Psoas muscle (tissue), 7 donors: ENCODE measurements at regions not wholly inside any gene's neighbourhood (a gene's known extent, or its start where the extent isn't known, plus 50 kb on each side); places are given as distances from the start of the nearest gene placed in this dataset.
"Not testable (repeated sequence)": the region's sequence is repeated elsewhere in the genome, so short reads cannot be mapped to it uniquely, and the experiment has no call there.

Experiments
- ATAC-seq, 4 donors: fragments of 200-7000 bp; cut with Tn5 transposase; one replicate each; pipeline ENCODE4 v1.9.1; 2020; ENCODE audit warnings: moderate library complexity in 3 of 4, mild to moderate bottlenecking in 2 of 4
- DNase-seq, 2 donors: peaks; one replicate each; pipeline ENCODE4 v3.0.0-alpha.2; 2020
- H3K27ac ChIP-seq: fragments of 200-600 bp; one replicate; pipeline ENCODE4 v1.8.0; 2022
- H3K27me3 ChIP-seq, 3 donors: fragments of 200-600 bp in 1 of 3; one replicate each; pipeline versions ENCODE4 v1.6.1 to v1.8.0; 2013 to 2022; ENCODE audit warnings: low read length in 2 of 3, mild to moderate bottlenecking in 2 of 3, moderate library complexity in 1 of 3; ENCODE audit not compliant: insufficient read depth in 3 of 3
- H3K36me3 ChIP-seq, 2 donors: fragments of 200-600 bp in 1 of 2; one replicate each; pipeline versions ENCODE4 v1.6.1 to v1.8.0; 2013 to 2022; ENCODE audit warnings: low read depth in 1 of 2, mild to moderate bottlenecking in 1 of 2, moderate library complexity in 1 of 2; ENCODE audit not compliant: insufficient read depth in 1 of 2
- H3K4me1 ChIP-seq: fragments of 200-600 bp; one replicate; pipeline ENCODE4 v1.8.0; 2022
- H3K4me3 ChIP-seq: fragments of 200-600 bp; one replicate; pipeline ENCODE4 v1.8.0; 2022; ENCODE audit warnings: mild to moderate bottlenecking
- H3K9me3 ChIP-seq: fragments of 200-600 bp; one replicate; pipeline ENCODE4 v1.8.0; 2022
- WGBS, 3 donors: extraction: QIAGEN DNeasy Blood & Tissue Kit; methylation state at CpG; one replicate each; pipeline versions ENCODE4 v1.1.6 to v1.1.7; 2013; 5-methylcytosine and 5-hydroxymethylcytosine counted together
- intact Hi-C, 2 donors: fragments of 100-400 bp; cut with DNase I; formaldehyde crosslinking; loops; one replicate each; pipeline versions ENCODE4 v1.11.0 to v1.14.2; 2022
- TF ChIP-seq, protein P1 (sequence below): fragments of 200-600 bp; IDR thresholded peaks from one replicate; pipeline ENCODE4 v1.8.0; 2022; ENCODE audit warnings: antibody characterized with exemption
- donor health status: healthy with polysubstance abuse.
- donor health status: DM: no; HTN: no; CAD: no; lungs with moderate emphysema.
- donor health status: Bipolar disorder and iron deficiency.
- donor health status: healthy.
- donor health status: DM: yes; HTN: yes; CAD: no.
- donor health status: DM: no; HTN: no; CAD: no.
- donor health status: DM: yes; HTN: yes; CAD: no.

GRCh38 chr4:138865765-138866164 lies 149.8 kb upstream of the NOCT start:
- ATAC-seq = no peak
- TF ChIP-seq, protein P1, sequence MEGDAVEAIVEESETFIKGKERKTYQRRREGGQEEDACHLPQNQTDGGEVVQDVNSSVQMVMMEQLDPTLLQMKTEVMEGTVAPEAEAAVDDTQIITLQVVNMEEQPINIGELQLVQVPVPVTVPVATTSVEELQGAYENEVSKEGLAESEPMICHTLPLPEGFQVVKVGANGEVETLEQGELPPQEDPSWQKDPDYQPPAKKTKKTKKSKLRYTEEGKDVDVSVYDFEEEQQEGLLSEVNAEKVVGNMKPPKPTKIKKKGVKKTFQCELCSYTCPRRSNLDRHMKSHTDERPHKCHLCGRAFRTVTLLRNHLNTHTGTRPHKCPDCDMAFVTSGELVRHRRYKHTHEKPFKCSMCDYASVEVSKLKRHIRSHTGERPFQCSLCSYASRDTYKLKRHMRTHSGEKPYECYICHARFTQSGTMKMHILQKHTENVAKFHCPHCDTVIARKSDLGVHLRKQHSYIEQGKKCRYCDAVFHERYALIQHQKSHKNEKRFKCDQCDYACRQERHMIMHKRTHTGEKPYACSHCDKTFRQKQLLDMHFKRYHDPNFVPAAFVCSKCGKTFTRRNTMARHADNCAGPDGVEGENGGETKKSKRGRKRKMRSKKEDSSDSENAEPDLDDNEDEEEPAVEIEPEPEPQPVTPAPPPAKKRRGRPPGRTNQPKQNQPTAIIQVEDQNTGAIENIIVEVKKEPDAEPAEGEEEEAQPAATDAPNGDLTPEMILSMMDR = no peak
- intact Hi-C loops = loop anchor here in 1 of 2 donors (10.0 kb wide), 1 partner anchor 671 kb away; no protein-coding TSS in a partner anchor
- Histone ChIP-seq H3K4me3 (no peak overlapping the region), H3K27me3 (no peaks in the 10 kb centered on the region), H3K36me3 (no peaks in the 10 kb centered on the region), H3K4me1 (no peaks in the 10 kb centered on the region), H3K27ac (no peak overlapping the region), H3K9me3 (no peaks in the 10 kb centered on the region)
- DNase-seq = no peak
- 88 to 92% (median 89%) methylated on average over 8 of the region's 8 CpGs for WGBS, 3 donors

DNA sequence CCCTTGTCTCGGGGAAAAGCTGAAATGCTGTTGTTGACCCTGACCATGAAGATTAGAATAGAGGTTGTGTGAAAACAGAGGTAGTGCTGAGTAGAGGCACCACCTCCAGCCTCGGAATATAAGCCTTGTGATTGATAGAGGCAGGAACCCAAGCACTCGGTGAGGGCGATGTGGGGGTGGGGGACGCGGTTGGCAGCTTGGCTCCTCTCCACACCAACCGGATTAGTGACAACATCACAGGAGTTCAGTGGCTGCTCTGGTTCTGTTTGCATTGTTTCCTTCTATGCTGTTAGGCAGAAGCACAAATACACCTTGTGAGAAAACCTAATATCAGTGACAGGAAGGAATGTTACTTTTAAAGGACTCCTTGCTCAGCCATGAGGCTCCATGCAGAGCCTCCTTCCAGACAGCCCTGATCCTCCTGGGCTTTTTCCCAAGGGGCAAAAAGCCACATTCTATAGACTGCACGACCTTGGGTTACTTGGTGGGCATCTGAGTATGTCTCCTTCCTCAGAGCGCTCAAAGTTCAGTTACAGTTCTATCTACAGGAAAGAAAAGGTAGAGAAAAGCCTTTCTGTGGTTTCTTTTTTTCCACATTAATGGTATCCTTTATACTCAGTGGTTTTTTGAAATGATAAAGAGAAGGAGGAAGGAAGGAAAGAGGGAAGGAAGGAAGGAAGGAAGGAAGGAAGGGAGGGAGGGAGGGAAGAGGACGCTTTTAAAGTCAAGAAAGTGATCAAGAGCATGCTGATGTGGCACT lies 150.4 kb upstream of the NOCT start:
- ATAC-seq (no peak), DNase-seq (no peak)
- intact Hi-C loops = loop anchor here in 1 of 2 donors (10.0 kb wide), 1 partner anchor 670 kb away; no protein-coding TSS in a partner anchor
- WGBS, 3 donors = 39 to 51% (median 44%) methylated on average over 10 of the region's 10 CpGs
- Histone ChIP-seq H3K27ac (no peak overlapping the region), H3K36me3 (no peaks in the 10 kb centered on the region), H3K4me1 (no peaks in the 10 kb centered on the region), H3K9me3 (no peaks in the 10 kb centered on the region), H3K27me3 (no peaks in the 10 kb centered on the region), H3K4me3 (no peak overlapping the region)
- TF ChIP-seq, protein P1 = no peak

- intact Hi-C loops = loop anchor here in 1 of 2 donors (10.0 kb wide), 1 partner anchor 668 kb away; no protein-coding TSS in a partner anchor
Observed at GRCh38 chr4:138863160-138863559, 152.4 kb upstream of the NOCT start.

DNA sequence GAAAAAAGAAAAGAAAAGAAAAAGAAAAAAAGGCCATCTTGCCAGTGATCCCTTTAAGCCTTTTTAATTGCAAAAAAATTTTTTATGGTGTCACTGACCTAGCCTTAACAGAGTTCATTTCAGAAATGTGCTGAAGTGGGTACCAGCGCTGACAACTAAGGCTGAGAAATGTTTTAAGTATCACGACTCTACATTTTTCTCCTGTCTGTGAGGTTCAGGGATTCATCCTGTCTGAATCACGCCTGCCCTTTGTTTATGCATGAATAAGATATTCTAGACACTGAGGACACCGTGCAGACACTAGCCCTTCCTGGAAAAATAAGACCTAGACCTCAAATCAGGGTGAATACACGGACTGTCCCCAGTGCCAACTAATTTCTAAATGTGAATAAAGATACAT lies 154.4 kb upstream of the NOCT start:
- 73 to 84% (median 81%) methylated on average over 5 of the region's 5 CpGs for WGBS, 3 donors
- no peak for DNase-seq
- Histone ChIP-seq H3K4me1 (no peaks in the 10 kb centered on the region), H3K27me3 (no peaks in the 10 kb centered on the region), H3K9me3 (no peaks in the 10 kb centered on the region), H3K27ac (no peak overlapping the region), H3K36me3 (no peaks in the 10 kb centered on the region), H3K4me3 (no peak overlapping the region)
- no peak for ATAC-seq
- intact Hi-C loops = loop anchor here in 1 of 2 donors (10.0 kb wide), 1 partner anchor 666 kb away; no protein-coding TSS in a partner anchor
- TF ChIP-seq, protein P1 = no peak

More at GRCh38 chr4:138863160-138863559, 152.4 kb upstream of the NOCT start:
- Histone ChIP-seq H3K9me3 (no peaks in the 10 kb centered on the region), H3K36me3 (no peaks in the 10 kb centered on the region), H3K4me3 (no peak overlapping the region), H3K27ac (no peak overlapping the region), H3K27me3 (no peaks in the 10 kb centered on the region), H3K4me1 (no peaks in the 10 kb centered on the region)
- DNase-seq = no peak
- no peak for ATAC-seq
- TF ChIP-seq, protein P1 = no peak
- 68 to 75% (median 73%) methylated on average over 4 of the region's 4 CpGs for WGBS, 3 donors

DNA sequence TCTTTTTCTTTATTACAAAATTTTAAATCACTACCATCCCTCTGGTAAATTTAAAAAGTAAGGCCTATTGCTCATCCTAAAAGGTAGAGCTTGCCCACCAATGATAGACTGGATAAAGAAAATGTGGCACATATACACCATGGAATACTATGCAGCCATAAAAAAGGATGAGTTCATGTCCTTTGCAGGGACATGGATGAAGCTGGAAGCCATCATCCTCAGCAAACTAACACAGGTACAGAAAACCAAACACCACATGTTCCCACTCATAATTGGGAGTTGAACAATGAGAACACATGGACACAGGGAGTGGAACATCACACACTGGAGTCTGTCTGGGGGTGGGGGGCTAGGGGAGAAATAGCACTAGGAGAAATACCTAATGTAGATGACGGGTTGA lies 155.2 kb upstream of the NOCT start:
- intact Hi-C loops = loop anchor here in 1 of 2 donors (10.0 kb wide), 1 partner anchor 666 kb away; no protein-coding TSS in a partner anchor
- not testable (repeated sequence) for H3K27me3 ChIP-seq, ATAC-seq, H3K9me3 ChIP-seq, H3K4me1 ChIP-seq, H3K36me3 ChIP-seq, H3K4me3 ChIP-seq, DNase-seq, H3K27ac ChIP-seq
- 100% methylated on average over 1 of the region's 1 CpG for WGBS, 3 donors
